RWPE1 (cell line): ENCODE measurements at regions not wholly inside any gene's neighbourhood (a gene's known extent, or its start where the extent isn't known, plus 50 kb on each side); places are given as distances from the start of the nearest gene placed in this dataset.

Experiments
- CTCF ChIA-PET: fragments of 350-600 bp; sonication (Branson Sonifier 250); formaldehyde crosslinking; extraction: SDS; loops from one replicate; lab custom pipeline; 2021; lab: Yijun Ruan, JAX
- POLR2A ChIA-PET: fragments of 400-600 bp; formaldehyde crosslinking; extraction: SDS; loops from one replicate; lab custom pipeline; 2020; ENCODE audit warnings: antibody characterized with exemption; ENCODE audit not compliant: low non-redundant PET; lab: Yijun Ruan, JAX
- DNase-seq: peaks from one replicate; pipeline ENCODE4 v3.0.0; 2012; ENCODE audit warnings: low spot score
- H3K27ac ChIP-seq: fragments of 450-650 bp; 2 replicates; pipeline ENCODE4 v1.5.1; 2017
- CTCF ChIP-seq: fragments of 450-650 bp; conservative IDR thresholded peaks from 2 replicates; pipeline ENCODE4 v1.5.1; 2017; ENCODE audit warnings: low read depth, mild to moderate bottlenecking

DNA sequence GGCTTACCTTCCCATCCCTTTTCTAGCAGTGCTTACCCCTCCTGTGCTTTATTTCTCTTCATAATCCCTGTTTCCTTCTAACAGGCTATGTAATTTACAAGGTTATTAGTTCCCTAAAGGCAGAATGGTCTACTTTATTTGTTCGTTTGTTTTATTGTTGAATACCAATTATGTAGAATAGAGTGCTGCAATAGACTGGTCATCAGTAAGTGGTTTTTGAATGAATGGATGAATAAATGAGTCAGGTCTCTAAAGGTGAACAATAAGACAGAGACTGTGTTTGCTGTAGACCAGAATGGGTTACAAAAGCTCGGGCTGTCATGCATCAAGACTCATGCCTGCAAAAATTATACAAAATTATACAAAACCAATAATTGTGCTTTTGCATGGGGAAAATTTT, 332.0 kb downstream of the IRS1 start:
- POLR2A ChIA-PET: no interaction called here
- TF ChIP-seq CTCF: no peak
- no peak overlapping the region for H3K27ac ChIP-seq
- CTCF ChIA-PET: no interaction called here
- DNase-seq: no peak

DNA sequence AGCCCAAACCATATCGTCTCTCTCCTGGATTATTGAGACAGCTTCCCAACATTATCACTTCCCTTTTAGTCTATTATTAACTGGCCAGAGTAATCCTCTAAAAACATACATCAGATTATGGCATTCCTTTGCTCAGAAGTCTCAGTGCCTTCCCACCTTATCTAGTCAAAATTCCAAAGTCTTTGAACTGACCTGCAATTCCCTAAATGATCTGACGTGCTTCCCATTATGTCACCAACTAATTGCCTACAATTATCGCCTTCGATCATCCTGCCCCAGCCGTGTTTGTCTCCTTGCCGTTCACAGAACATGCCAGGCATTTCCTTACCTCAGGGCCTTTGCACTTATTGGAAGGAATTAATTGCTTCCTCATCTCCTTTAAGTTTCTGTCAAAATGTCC, 332.4 kb downstream of the IRS1 start:
- TF ChIP-seq CTCF: no peak
- POLR2A ChIA-PET: no interaction called here
- CTCF ChIA-PET: no interaction called here
- DNase-seq: no peak
- H3K27ac ChIP-seq: no peak overlapping the region

- no peak for TF ChIP-seq CTCF
- ChIA-PET POLR2A (no interaction called here), CTCF (no interaction called here)
- DNase-seq: no peak
- H3K27ac ChIP-seq: no peak overlapping the region
These were observed 333.0 kb downstream of the IRS1 start for GRCh38 chr2:226466589-226466988.

GRCh38 chr2:226466124-226466523, 333.5 kb downstream of the IRS1 start:
- no peak for DNase-seq
- POLR2A ChIA-PET: no interaction called here
- no peak for TF ChIP-seq CTCF
- CTCF ChIA-PET: no interaction called here
- no peak overlapping the region for H3K27ac ChIP-seq

GRCh38 chr2:226464380-226464779, 335.2 kb downstream of the IRS1 start:
- no peak for TF ChIP-seq CTCF
- DNase-seq: no peak
- no peak overlapping the region for H3K27ac ChIP-seq
- ChIA-PET POLR2A (no interaction called here), CTCF (interaction anchor here (0.6 to 0.8 kb wide), 2 partner anchors 1265 to 1452 kb away, joined by 3 read pairs; no protein-coding TSS in a partner anchor)

DNA sequence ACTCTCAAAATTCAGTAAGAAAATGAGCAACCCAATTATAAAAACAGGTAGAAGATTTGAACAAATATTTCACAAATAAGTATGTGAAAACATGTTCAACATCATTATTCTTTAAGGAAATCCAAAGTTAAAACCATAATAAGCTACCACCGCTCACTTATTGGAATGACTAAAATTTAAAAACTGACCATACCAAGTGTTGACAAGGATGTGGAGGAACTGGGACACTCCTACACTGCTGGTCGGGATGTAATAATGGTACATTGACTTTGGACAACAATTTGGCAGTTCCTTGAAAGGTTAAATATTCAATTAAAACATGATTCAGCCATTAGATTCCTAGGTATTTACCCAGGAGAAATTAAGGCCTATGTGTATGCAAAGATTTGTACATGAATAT, 336.5 kb downstream of the IRS1 start:
- CTCF ChIA-PET: interaction anchor here (0.6 kb wide), 1 partner anchor 74 kb away, joined by 3 read pairs; no protein-coding TSS in a partner anchor

More for the DNA sequence above, 336.5 kb downstream of the IRS1 start:
- no peak for DNase-seq
- no peak for TF ChIP-seq CTCF
- H3K27ac ChIP-seq: no peak overlapping the region
- POLR2A ChIA-PET: no interaction called here
